ENCODE measurements at regions not wholly inside any gene's neighbourhood (a gene's known extent, or its start where the extent isn't known, plus 50 kb on each side); places are given as distances from the start of the nearest gene placed in this dataset.

DNA sequence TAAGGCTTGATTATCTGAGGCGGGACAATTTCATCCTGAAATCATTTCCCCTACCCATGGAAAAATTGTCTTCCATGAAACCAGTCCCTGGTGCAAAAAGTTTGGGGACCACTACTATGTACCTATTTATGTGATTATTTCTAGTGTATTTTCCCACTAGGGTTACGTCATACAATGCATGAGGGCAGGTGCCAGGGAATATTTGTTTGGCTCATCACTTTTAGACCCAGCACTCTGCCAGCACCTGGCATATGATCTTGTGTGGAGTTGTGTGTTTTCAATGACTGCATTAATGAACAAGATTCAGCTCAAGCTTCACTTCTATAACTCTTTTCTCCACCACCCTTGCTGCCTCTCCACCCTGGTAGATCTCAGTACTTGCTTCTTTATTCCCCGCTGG, 73.3 kb upstream of the TNKS2 start:
- TF ChIP-seq, protein P1, sequence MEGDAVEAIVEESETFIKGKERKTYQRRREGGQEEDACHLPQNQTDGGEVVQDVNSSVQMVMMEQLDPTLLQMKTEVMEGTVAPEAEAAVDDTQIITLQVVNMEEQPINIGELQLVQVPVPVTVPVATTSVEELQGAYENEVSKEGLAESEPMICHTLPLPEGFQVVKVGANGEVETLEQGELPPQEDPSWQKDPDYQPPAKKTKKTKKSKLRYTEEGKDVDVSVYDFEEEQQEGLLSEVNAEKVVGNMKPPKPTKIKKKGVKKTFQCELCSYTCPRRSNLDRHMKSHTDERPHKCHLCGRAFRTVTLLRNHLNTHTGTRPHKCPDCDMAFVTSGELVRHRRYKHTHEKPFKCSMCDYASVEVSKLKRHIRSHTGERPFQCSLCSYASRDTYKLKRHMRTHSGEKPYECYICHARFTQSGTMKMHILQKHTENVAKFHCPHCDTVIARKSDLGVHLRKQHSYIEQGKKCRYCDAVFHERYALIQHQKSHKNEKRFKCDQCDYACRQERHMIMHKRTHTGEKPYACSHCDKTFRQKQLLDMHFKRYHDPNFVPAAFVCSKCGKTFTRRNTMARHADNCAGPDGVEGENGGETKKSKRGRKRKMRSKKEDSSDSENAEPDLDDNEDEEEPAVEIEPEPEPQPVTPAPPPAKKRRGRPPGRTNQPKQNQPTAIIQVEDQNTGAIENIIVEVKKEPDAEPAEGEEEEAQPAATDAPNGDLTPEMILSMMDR (conservative IDR thresholded peaks at IDR 0.05; ENCODE audit: low read depth in 2 of 2): no peak
- TF ChIP-seq, protein P2, sequence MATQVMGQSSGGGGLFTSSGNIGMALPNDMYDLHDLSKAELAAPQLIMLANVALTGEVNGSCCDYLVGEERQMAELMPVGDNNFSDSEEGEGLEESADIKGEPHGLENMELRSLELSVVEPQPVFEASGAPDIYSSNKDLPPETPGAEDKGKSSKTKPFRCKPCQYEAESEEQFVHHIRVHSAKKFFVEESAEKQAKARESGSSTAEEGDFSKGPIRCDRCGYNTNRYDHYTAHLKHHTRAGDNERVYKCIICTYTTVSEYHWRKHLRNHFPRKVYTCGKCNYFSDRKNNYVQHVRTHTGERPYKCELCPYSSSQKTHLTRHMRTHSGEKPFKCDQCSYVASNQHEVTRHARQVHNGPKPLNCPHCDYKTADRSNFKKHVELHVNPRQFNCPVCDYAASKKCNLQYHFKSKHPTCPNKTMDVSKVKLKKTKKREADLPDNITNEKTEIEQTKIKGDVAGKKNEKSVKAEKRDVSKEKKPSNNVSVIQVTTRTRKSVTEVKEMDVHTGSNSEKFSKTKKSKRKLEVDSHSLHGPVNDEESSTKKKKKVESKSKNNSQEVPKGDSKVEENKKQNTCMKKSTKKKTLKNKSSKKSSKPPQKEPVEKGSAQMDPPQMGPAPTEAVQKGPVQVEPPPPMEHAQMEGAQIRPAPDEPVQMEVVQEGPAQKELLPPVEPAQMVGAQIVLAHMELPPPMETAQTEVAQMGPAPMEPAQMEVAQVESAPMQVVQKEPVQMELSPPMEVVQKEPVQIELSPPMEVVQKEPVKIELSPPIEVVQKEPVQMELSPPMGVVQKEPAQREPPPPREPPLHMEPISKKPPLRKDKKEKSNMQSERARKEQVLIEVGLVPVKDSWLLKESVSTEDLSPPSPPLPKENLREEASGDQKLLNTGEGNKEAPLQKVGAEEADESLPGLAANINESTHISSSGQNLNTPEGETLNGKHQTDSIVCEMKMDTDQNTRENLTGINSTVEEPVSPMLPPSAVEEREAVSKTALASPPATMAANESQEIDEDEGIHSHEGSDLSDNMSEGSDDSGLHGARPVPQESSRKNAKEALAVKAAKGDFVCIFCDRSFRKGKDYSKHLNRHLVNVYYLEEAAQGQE (IDR thresholded peaks at IDR 0.05; ENCODE audit: unreplicated experiment): no peak
- TF ChIP-seq POLR2AphosphoS5 (IDR thresholded peaks at IDR 0.05; ENCODE audit: low read depth): no peak
- TF ChIP-seq EZH2 (IDR thresholded peaks at IDR 0.05; ENCODE audit: low read depth, unreplicated experiment): no peak
- no peak for TF ChIP-seq JUNB (IDR thresholded peaks at IDR 0.05; ENCODE audit: unreplicated experiment)
- no peak for TF ChIP-seq EZH2phosphoT487 (IDR thresholded peaks at IDR 0.05; ENCODE audit: unreplicated experiment)
- TF ChIP-seq NANOG (IDR thresholded peaks at IDR 0.05; ENCODE audit: borderline replicate concordance): no peak
- TF ChIP-seq STAT1 (IDR thresholded peaks at IDR 0.05; ENCODE audit: unreplicated experiment): no peak

All from GM23338 (cell line).